NCI-H82 (cell line): ENCODE measurements at regions not wholly inside any gene's neighbourhood (a gene's known extent, or its start where the extent isn't known, plus 50 kb on each side); places are given as distances from the start of the nearest gene placed in this dataset.

Source experiments
- DNase-seq: peaks from one replicate; lab custom pipeline; 2025; lab: John Stamatoyannopoulos, UW

DNA sequence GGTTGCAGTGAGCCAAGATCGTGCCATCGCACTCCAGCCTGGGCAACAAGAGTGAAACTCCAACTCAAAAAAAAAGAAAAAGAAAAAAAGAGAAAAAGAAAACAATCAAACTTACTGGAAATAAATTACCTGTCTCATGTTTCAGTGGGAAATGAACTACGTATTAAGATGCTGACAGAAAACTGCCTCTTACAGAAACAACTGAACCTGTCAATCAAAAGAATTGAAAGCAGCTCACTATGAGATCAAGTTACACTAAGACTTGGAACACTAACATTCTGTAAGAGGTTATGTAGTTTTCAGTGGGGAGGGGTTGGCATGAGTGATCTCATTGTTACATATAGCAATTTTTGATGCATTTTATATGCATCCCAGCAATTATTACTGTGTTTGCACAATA, 64.4 kb upstream of the SPATA31E1 start:
- peak; percentile 2 for DNase-seq

DNA sequence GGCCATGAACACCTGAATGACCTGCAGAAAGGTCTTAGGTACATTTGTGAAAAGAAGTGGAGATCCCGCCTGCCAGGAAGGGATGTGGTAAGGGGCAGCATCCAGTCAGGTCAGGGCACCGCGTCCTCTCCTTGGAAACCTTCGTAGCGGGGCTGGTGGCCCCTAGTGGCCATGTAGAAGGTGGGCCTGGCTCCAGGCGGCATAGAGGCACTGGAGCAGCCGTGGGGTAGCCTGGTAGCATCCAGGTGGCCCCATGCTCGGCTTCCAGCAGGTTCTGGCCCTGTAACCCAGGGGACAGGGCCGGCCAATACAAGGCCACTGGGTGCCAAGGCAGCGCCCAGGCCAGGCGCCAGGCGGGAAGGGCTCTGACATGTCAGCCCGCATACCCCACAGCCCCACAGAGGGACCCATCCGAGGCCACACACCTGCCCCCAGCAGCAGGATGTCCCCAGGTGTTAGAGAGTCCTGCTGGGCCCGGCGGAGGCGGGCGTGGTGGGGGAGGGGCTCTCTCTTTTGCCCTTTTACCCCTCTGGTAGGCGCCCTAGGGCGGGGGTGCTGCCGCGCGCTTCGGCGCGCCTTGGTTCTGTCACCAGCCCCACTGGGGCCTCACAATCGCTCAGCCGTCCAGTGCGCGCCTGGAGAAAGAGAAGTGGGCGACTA, 58.3 kb upstream of the SPATA31E1 start:
- no peak for DNase-seq

- no peak for DNase-seq
Observed at GRCh38 chr9:87824886-87825285, 57.8 kb upstream of the SPATA31E1 start.

DNA sequence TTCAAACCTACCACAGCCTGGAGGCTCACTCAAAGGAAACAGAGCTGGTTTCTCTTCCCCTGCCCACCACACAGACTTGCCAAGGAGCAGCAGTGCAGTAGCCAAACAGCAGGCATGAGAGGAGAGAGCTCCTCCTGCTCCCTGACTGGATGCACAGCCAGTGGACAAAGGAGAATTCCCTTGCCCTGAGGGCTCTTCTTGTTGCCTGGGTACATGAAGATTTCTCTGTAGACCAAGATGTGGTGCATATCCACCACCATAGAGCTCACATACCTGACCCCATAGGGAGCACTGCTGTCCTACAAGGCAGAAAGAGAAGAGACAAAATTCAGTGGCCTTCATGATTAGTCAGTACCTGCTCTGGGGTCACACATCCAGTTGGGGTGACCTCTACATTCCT, 56.3 kb upstream of the SPATA31E1 start:
- DNase-seq = no peak

GRCh38 chr9:87827341-87827740, 55.3 kb upstream of the SPATA31E1 start:
- DNase-seq = no peak

DNA sequence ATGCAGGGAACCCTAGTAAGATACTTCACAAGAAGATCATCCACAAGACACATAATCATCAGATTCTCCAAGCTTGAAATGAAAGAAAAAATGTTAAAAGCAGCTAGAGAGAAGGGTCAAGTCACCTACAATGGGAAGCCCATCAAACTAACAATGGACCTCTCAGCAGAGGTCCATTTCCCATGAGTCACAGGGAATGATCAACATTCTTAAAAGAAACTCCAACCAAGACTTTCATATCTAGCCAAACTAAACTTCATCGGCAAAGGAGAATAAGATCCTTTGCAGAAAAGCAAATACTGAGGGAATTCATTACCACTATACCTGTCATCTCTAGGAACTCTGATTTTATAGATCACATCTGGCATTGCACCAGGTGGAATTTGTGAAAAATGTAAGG, 52.9 kb upstream of the SPATA31E1 start:
- DNase-seq = no peak

GRCh38 chr9:87830446-87830845, 52.2 kb upstream of the SPATA31E1 start:
- no peak for DNase-seq

DNA sequence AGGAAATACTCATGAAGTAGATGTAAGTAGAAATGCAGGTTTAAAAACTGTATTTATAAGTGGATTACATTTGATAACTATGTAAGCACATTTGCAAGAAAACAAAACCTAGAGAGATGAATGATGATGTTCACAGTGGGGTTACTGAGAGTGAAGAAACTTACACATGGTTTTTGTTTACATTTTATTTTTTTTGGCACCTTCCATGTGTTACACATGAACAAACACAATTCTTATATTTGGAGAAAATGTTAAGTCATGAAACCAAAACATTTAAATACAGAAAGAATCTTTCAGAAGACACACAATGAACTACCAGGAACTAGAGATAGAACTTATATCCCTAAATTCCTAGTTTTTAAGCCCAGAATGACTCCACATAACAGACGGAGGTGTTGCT, 51.5 kb upstream of the SPATA31E1 start:
- no peak for DNase-seq
